HAP-1 (cell line): ENCODE measurements at regions not wholly inside any gene's neighbourhood (a gene's known extent, or its start where the extent isn't known, plus 50 kb on each side); places are given as distances from the start of the nearest gene placed in this dataset.

Experiments used
- DNase-seq, 2 experiments: peaks; one replicate each; pipeline ENCODE4 v3.0.0-alpha.2; 2016 to 2020; ENCODE audit warnings: low spot score in 2 of 2
- H3K27me3 ChIP-seq: fragments of 250-450 bp; sonication (Bioruptor Pico); 2 replicates; pipeline ENCODE4 v1.5.1; 2020; ENCODE audit warnings: low read depth, mild to moderate bottlenecking, moderate library complexity
- H3K36me3 ChIP-seq: fragments of 250-450 bp; sonication (Bioruptor Pico); replicated peaks from 2 replicates; pipeline ENCODE4 v1.5.1; 2020; ENCODE audit warnings: mild to moderate bottlenecking
- H3K4me1 ChIP-seq: fragments of 250-450 bp; sonication (Bioruptor Pico); 2 replicates; pipeline ENCODE4 v1.5.1; 2020; ENCODE audit warnings: mild to moderate bottlenecking
- H3K4me3 ChIP-seq: fragments of 250-450 bp; sonication (Bioruptor Pico); 2 replicates; pipeline ENCODE4 v1.5.1; 2020; ENCODE audit warnings: mild to moderate bottlenecking, moderate library complexity
- H3K9me3 ChIP-seq: fragments of 250-450 bp; sonication (Bioruptor Pico); 2 replicates; pipeline ENCODE4 v1.5.1; 2020; ENCODE audit warnings: mild to moderate bottlenecking, moderate library complexity
- in situ Hi-C: fragments of 300-500 bp; cut with MboI; formaldehyde crosslinking; loops from 3 replicates; pipeline ENCODE4 v1.14.3; 2020; ENCODE audit warnings: low sequenced_read_pairs, inconsistent platforms, mixed read lengths

- H3K27me3 ChIP-seq = no peaks in the 10 kb centered on the region
- H3K9me3 ChIP-seq = no peaks in the 10 kb centered on the region
- in situ Hi-C loops = no loop called here
- no peaks in the 10 kb centered on the region for H3K4me1 ChIP-seq
- no peak for DNase-seq
- no peaks in the 10 kb centered on the region for H3K36me3 ChIP-seq
- H3K4me3 ChIP-seq = no peak overlapping the region
These were observed 534.3 kb downstream of the COL12A1 start for GRCh38 chr6:74671558-74672025.

- H3K36me3 ChIP-seq = no peaks in the 10 kb centered on the region
- H3K4me3 ChIP-seq = no peak overlapping the region
- in situ Hi-C loops = no loop called here
- H3K27me3 ChIP-seq = 0 out of 2 replicates have a peak, but pooled peaks cover 2% of the 10 kb centered on the region
- no peak for DNase-seq
- no peaks in the 10 kb centered on the region for H3K9me3 ChIP-seq
- no peaks in the 10 kb centered on the region for H3K4me1 ChIP-seq
These were observed 547.5 kb downstream of the COL12A1 start for GRCh38 chr6:74658391-74658790.

- no peaks in the 10 kb centered on the region for H3K9me3 ChIP-seq
- 0 out of 2 replicates have a peak, but pooled peaks cover 2% of the 10 kb centered on the region for H3K27me3 ChIP-seq
- no peak for DNase-seq
- no peaks in the 10 kb centered on the region for H3K4me1 ChIP-seq
- no peak overlapping the region for H3K4me3 ChIP-seq
- H3K36me3 ChIP-seq = no peaks in the 10 kb centered on the region
- in situ Hi-C loops = no loop called here
These were observed 547.9 kb downstream of the COL12A1 start for GRCh38 chr6:74657931-74658330.

- no peak for DNase-seq
- Histone ChIP-seq H3K36me3 (no peaks in the 10 kb centered on the region), H3K27me3 (0 out of 2 replicates have a peak, but pooled peaks cover 2% of the 10 kb centered on the region), H3K9me3 (no peaks in the 10 kb centered on the region), H3K4me3 (no peak overlapping the region), H3K4me1 (no peaks in the 10 kb centered on the region)
- in situ Hi-C loops = no loop called here
These were observed 548.8 kb downstream of the COL12A1 start for GRCh38 chr6:74657011-74657410.

- DNase-seq = no peak
- Histone ChIP-seq H3K9me3 (no peaks in the 10 kb centered on the region), H3K27me3 (0 out of 2 replicates have a peak, but pooled peaks cover 2% of the 10 kb centered on the region), H3K4me3 (no peak overlapping the region), H3K4me1 (no peaks in the 10 kb centered on the region), H3K36me3 (no peaks in the 10 kb centered on the region)
- in situ Hi-C loops = no loop called here
These were observed 549.4 kb downstream of the COL12A1 start for GRCh38 chr6:74656453-74656852.

GRCh38 chr6:74654296-74654695 is 551.6 kb downstream of the COL12A1 start:
- H3K27me3 ChIP-seq = 0 out of 2 replicates have a peak, but pooled peaks cover 2% of the 10 kb centered on the region
- in situ Hi-C loops = no loop called here
- H3K4me1 ChIP-seq = no peaks in the 10 kb centered on the region
- H3K4me3 ChIP-seq = no peak overlapping the region
- no peaks in the 10 kb centered on the region for H3K9me3 ChIP-seq
- DNase-seq = no peak
- no peaks in the 10 kb centered on the region for H3K36me3 ChIP-seq

GRCh38 chr6:74651948-74652842 is 553.7 kb downstream of the COL12A1 start:
- no peaks in the 10 kb centered on the region for H3K9me3 ChIP-seq
- no peaks in the 10 kb centered on the region for H3K36me3 ChIP-seq
- in situ Hi-C loops = no loop called here
- H3K4me3 ChIP-seq = no peak overlapping the region
- H3K4me1 ChIP-seq = no peaks in the 10 kb centered on the region
- no peak for DNase-seq
- H3K27me3 ChIP-seq = no peaks in the 10 kb centered on the region

- no peak overlapping the region for H3K4me3 ChIP-seq
- H3K36me3 ChIP-seq = no peaks in the 10 kb centered on the region
- no peaks in the 10 kb centered on the region for H3K27me3 ChIP-seq
- no peaks in the 10 kb centered on the region for H3K9me3 ChIP-seq
- H3K4me1 ChIP-seq = no peaks in the 10 kb centered on the region
- no peak for DNase-seq
- in situ Hi-C loops = no loop called here
These were observed 555.2 kb downstream of the COL12A1 start for GRCh38 chr6:74650668-74651067.

- in situ Hi-C loops = no loop called here
- no peaks in the 10 kb centered on the region for H3K27me3 ChIP-seq
- no peak overlapping the region for H3K4me3 ChIP-seq
- DNase-seq = no peak
- no peaks in the 10 kb centered on the region for H3K4me1 ChIP-seq
- no peaks in the 10 kb centered on the region for H3K9me3 ChIP-seq
- no peaks in the 10 kb centered on the region for H3K36me3 ChIP-seq
These were observed 559.4 kb downstream of the COL12A1 start for GRCh38 chr6:74646461-74646860.

GRCh38 chr6:74645108-74645849 is 560.6 kb downstream of the COL12A1 start:
- no peaks in the 10 kb centered on the region for H3K4me1 ChIP-seq
- in situ Hi-C loops = no loop called here
- H3K4me3 ChIP-seq = no peak overlapping the region
- no peak for DNase-seq
- no peaks in the 10 kb centered on the region for H3K27me3 ChIP-seq
- H3K9me3 ChIP-seq = no peaks in the 10 kb centered on the region
- H3K36me3 ChIP-seq = no peaks in the 10 kb centered on the region

GRCh38 chr6:74642101-74642500 is 563.8 kb downstream of the COL12A1 start:
- no peak for DNase-seq
- H3K4me1 ChIP-seq = no peaks in the 10 kb centered on the region
- no peaks in the 10 kb centered on the region for H3K9me3 ChIP-seq
- H3K27me3 ChIP-seq = no peaks in the 10 kb centered on the region
- H3K36me3 ChIP-seq = no peaks in the 10 kb centered on the region
- in situ Hi-C loops = no loop called here
- no peak overlapping the region for H3K4me3 ChIP-seq

- Histone ChIP-seq H3K9me3 (no peaks in the 10 kb centered on the region), H3K27me3 (no peaks in the 10 kb centered on the region), H3K4me3 (no peak overlapping the region), H3K4me1 (no peaks in the 10 kb centered on the region), H3K36me3 (no peaks in the 10 kb centered on the region)
- in situ Hi-C loops = no loop called here
- DNase-seq = no peak
These were observed 567.4 kb downstream of the COL12A1 start for GRCh38 chr6:74638412-74638811.

GRCh38 chr6:74632196-74632875 is 573.5 kb downstream of the COL12A1 start:
- H3K4me1 ChIP-seq = no peaks in the 10 kb centered on the region
- no peaks in the 10 kb centered on the region for H3K36me3 ChIP-seq
- H3K4me3 ChIP-seq = no peak overlapping the region
- DNase-seq = no peak
- H3K9me3 ChIP-seq = no peaks in the 10 kb centered on the region
- no peaks in the 10 kb centered on the region for H3K27me3 ChIP-seq
- in situ Hi-C loops = no loop called here
